ENCODE measurements at regions not wholly inside any gene's neighbourhood (a gene's known extent, or its start where the extent isn't known, plus 50 kb on each side); places are given as distances from the start of the nearest gene placed in this dataset.

DNA sequence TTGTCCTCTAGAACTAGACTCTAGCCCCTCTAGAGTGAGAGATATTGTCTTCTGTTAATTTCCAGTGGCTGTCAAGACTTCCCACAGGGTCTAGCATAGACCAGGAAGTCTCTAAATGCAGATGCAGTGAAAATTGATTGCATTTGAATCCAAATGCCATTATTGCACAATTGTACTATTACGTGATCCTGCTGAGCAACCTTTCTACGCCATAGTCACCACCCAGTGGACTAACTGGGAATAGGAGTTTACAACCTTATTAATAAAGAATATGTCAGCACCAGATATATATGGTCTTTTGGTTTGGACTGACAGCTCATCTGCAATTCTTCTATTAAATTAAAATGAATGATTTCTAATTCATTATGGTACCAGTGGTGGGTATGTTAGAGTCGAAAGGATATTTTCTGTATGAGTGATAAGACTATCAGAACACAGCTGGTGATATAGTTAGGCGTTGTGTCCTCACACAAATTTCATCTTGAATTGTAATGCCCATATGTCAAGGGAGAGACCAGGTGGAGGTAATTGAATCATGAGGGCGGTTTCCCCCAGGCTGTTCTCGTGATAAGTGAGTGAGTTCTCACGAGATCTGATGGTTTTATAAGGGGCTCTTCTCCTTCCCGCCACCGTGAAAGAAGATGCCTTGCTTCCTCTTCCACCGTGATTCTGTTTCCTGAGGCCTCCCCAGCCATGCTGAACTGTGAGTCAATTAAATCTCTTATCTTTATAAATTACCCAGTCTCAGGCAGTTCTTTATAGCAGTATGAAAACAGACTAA, 138.9 kb upstream of the CA10 start:
- Mint-ChIP-seq H3K36me3 (ENCODE audit: low read depth) (no peaks in the 10 kb centered on the region), H3K9me3 (no peaks in the 10 kb centered on the region), H3K27me3 (ENCODE audit: low read depth) (peaks cover 5% of the 10 kb centered on the region), H3K4me3 (no peak overlapping the region), H3K4me1 (ENCODE audit: low read depth) (no peaks in the 10 kb centered on the region), H3K27ac (no peak overlapping the region)
- CTCF ChIA-PET, result no interaction called here
- intact Hi-C loops (cut with micrococcal nuclease), result no loop called here
- DNase-seq, result no peak

DNA sequence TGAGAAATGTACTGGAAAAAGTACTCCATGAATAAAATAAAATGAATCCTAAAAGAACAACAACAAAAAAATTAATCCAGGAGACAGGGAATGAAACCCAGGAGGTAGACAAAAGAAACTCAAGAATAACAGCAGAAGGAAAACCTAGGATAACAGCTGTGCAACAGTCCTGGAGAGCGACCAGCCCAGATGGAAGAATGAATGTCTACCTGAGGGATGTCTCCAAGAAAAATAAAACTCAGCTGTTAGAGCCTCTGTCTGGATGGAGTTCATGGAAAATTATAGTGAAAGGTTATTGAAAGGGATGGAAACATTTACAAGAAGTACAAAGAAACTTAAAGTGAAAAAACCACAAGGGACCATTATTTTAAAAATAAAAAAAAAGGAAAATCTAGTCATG, 135.8 kb upstream of the CA10 start:
- Mint-ChIP-seq H3K4me3 (no peak overlapping the region), H3K36me3 (ENCODE audit: low read depth) (no peaks in the 10 kb centered on the region), H3K9me3 (peaks cover 6% of the 10 kb centered on the region), H3K4me1 (ENCODE audit: low read depth) (no peaks in the 10 kb centered on the region), H3K27ac (no peak overlapping the region), H3K27me3 (ENCODE audit: low read depth) (peaks cover 4% of the 10 kb centered on the region)
- intact Hi-C loops (cut with micrococcal nuclease), result no loop called here
- CTCF ChIA-PET, result no interaction called here
- DNase-seq, result no peak

DNA sequence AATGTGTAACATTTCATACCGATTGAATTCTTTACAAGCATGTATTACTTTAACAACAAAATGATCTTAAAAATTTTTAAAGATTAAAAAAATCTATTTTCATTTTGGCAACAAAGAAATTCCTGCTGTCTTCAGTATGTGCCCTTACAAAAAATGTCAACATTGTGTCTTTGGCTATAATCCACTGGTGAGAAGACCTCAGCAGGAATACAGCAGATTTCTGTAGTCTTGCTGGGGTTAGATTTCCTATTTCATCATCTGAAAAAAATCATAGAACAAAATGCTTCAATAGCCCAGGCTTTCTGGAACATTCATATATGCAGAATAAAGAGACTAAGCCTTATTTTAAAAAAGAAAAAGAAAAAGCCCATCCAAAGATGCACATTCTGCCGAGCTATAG, 129.1 kb upstream of the CA10 start:
- CTCF ChIA-PET, result no interaction called here
- Mint-ChIP-seq H3K9me3 (peaks cover 8% of the 10 kb centered on the region), H3K4me3 (no peak overlapping the region), H3K27me3 (ENCODE audit: low read depth) (peaks cover 2% of the 10 kb centered on the region), H3K27ac (no peak overlapping the region), H3K36me3 (ENCODE audit: low read depth) (no peaks in the 10 kb centered on the region), H3K4me1 (ENCODE audit: low read depth) (no peaks in the 10 kb centered on the region)
- DNase-seq, result no peak
- intact Hi-C loops (cut with micrococcal nuclease), result no loop called here

DNA sequence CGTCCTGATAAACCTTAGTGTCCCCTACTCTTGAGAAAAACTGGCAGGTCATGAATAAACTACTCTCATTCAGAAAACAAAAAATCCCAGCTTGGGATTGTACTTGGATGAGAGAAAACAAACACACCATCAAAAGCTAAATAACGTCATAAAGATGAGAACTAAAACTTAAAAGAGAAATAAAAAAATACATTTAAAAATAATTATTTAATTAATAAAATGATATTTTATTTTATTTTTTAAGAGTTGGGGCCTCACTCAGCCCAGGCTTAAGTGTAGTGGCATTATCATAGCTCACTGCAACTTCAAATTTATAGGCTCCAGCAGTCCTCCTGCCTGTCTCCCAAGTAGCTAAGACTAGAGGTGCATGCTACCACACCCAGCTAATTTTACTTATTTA, 125.4 kb upstream of the CA10 start:
- no peaks in the 10 kb centered on the region for H3K36me3 Mint-ChIP-seq (ENCODE audit: low read depth)
- CTCF ChIA-PET, result no interaction called here
- H3K9me3 Mint-ChIP-seq, result peaks cover 1% of the 10 kb centered on the region
- H3K4me1 Mint-ChIP-seq (ENCODE audit: low read depth), result no peaks in the 10 kb centered on the region
- intact Hi-C loops (cut with micrococcal nuclease), result no loop called here
- H3K4me3 Mint-ChIP-seq, result no peak overlapping the region
- no peak overlapping the region for H3K27ac Mint-ChIP-seq
- peaks cover 5% of the 10 kb centered on the region for H3K27me3 Mint-ChIP-seq (ENCODE audit: low read depth)
- no peak for DNase-seq

DNA sequence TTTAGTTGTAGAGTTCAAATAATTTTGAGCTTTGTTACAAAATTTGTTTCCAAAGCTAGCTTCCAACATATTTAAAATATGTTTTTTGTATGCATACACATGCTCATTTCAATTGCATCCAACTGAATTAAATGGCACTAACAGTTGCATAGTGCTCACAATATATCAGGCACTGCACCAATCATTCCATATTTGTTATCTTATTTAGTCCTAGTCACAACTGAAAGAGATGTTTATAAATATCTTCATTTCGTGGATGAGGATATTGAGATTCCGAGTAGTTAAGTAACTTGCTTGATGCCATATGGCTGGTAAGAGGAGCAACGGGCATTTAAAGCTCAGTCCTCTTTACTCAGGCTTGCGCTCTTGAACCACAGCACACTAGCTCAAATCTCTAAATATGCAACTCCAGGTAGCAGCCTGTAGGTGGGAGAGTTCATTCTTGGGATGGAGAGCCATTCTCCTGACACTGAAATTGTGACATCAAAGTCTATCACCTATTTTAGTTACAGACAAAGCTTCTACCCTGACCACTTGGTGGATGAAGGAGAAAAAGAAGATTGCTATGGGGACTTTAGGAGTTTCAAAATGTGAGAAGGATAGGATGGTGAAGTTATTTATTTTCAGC, 118.0 kb upstream of the CA10 start:
- H3K27ac Mint-ChIP-seq, result no peak overlapping the region
- DNase-seq, result no peak
- CTCF ChIA-PET, result no interaction called here
- no peaks in the 10 kb centered on the region for H3K36me3 Mint-ChIP-seq (ENCODE audit: low read depth)
- H3K27me3 Mint-ChIP-seq (ENCODE audit: low read depth), result peaks cover 5% of the 10 kb centered on the region
- no peaks in the 10 kb centered on the region for H3K4me1 Mint-ChIP-seq (ENCODE audit: low read depth)
- H3K9me3 Mint-ChIP-seq, result no peaks in the 10 kb centered on the region
- intact Hi-C loops (cut with micrococcal nuclease), result no loop called here
- H3K4me3 Mint-ChIP-seq, result no peak overlapping the region

DNA sequence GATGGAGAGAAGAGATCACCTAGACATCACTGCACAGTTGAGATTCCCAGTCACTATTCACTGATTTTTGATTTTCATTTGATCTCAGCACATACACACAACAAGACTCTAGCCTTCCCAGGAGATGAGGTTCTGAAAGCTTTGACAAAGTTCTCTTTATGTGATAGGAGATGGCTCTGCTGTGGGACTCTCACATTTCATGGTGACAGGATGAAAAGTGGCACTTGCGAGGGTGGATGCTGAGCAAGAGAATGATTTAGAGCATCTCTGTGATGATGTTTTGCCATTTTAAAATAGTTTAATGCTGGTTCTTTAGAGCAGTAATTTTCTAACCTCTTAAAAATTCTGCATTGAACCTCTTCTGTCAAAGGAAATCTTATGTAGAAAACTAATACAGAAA, 113.3 kb upstream of the CA10 start:
- no peak overlapping the region for H3K27ac Mint-ChIP-seq

DNA sequence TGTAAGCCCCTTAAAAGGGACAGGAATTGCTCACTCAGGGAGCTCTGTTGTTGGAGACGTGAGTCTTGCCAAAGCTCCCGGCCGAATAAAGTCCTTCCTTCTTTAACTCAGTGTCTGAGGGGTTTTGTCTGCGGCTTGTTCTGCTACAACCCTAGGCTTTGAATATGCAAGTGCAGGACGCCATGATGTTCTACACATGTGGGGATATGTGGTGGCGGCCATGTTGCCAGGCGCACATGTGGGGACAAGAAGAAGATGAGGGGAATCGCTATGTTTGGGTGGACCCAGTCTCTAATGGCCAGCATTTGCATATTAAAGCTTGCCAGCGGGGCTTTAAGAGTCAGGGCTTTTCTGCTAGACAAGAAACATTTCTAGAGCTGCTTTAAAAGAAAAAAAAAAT, 96.8 kb upstream of the CA10 start:
- DNase-seq, result no peak
- Mint-ChIP-seq H3K4me1 (ENCODE audit: low read depth) (no peaks in the 10 kb centered on the region), H3K36me3 (ENCODE audit: low read depth) (no peaks in the 10 kb centered on the region), H3K27ac (no peak overlapping the region), H3K27me3 (ENCODE audit: low read depth) (no peaks in the 10 kb centered on the region), H3K4me3 (no peak overlapping the region), H3K9me3 (peaks cover 1% of the 10 kb centered on the region)
- intact Hi-C loops (cut with micrococcal nuclease), result no loop called here
- CTCF ChIA-PET, result no interaction called here

More for the DNA sequence above, 113.3 kb upstream of the CA10 start:
- Mint-ChIP-seq H3K4me1 (ENCODE audit: low read depth) (no peaks in the 10 kb centered on the region), H3K27me3 (ENCODE audit: low read depth) (peaks cover 3% of the 10 kb centered on the region), H3K9me3 (no peaks in the 10 kb centered on the region), H3K36me3 (ENCODE audit: low read depth) (no peaks in the 10 kb centered on the region), H3K4me3 (no peak overlapping the region)
- DNase-seq, result no peak
- CTCF ChIA-PET, result no interaction called here
- intact Hi-C loops (cut with micrococcal nuclease), result no loop called here

DNA sequence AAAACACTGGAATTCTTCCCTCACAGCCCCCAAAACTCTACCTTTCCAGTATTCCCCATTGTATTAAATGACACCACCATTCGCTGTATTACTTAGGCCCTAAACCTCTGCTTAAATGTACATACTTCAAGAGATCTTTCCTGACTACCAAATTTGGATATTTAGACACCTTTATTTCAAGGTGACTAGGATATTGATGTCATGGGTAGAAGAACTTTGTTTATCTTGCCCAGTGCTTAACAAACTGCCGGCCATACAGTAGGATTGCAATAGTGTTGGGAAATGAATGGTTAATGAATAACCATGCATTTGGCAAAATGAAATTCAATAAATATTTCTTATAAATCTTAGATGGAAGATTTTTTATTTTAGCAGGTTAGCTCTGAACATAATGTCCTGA, 86.2 kb upstream of the CA10 start:
- Mint-ChIP-seq H3K4me3 (no peak overlapping the region), H3K36me3 (ENCODE audit: low read depth) (no peaks in the 10 kb centered on the region), H3K27me3 (ENCODE audit: low read depth) (peaks cover 3% of the 10 kb centered on the region), H3K9me3 (peaks cover 2% of the 10 kb centered on the region), H3K4me1 (ENCODE audit: low read depth) (no peaks in the 10 kb centered on the region), H3K27ac (no peak overlapping the region)
- CTCF ChIA-PET, result no interaction called here
- DNase-seq, result no peak
- intact Hi-C loops (cut with micrococcal nuclease), result no loop called here

DNA sequence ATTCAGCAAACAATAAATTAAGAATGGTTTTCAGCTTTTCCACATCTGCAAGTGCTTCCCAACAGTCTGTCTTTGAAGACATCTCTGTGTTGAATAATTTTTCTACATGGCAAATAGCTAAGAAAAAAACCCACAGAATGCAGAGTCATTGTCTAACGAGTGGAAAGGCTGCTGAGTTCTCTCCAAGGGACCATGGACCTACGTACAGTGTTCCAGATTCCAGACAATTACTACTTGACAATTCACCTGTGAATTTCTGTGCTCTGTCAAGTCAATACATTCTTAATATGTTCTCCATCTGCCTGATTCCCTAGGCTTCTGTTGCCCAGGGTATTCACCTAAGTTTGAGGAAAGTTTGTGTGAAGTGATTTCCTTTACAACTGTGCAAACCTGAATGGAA, 83.8 kb upstream of the CA10 start:
- H3K9me3 Mint-ChIP-seq, result peaks cover 2% of the 10 kb centered on the region
- no peaks in the 10 kb centered on the region for H3K36me3 Mint-ChIP-seq (ENCODE audit: low read depth)
- no peak overlapping the region for H3K27ac Mint-ChIP-seq
- CTCF ChIA-PET, result no interaction called here
- H3K27me3 Mint-ChIP-seq (ENCODE audit: low read depth), result peaks cover 3% of the 10 kb centered on the region
- DNase-seq, result no peak
- H3K4me1 Mint-ChIP-seq (ENCODE audit: low read depth), result no peaks in the 10 kb centered on the region
- intact Hi-C loops (cut with micrococcal nuclease), result no loop called here
- H3K4me3 Mint-ChIP-seq, result no peak overlapping the region

DNA sequence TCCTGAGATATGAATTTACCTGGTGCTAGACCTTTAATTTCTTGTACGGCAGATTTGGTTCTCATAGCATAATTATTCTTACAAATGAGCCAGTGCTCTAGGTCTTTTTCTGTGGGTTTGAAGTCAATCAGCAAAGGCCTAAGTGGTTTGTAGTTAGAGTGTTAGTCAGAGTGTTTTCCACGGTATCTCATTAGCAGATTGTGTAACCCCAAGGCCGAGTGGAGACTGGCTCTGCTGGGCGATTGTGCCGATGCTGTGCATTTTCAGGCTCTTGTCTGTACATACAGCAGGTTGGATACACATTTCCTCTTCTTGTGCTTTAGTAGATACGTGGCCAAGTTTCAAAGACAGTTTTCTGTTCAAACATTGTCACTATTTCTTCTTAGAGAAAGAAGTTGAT, 78.6 kb upstream of the CA10 start:
- no peak for DNase-seq
- Mint-ChIP-seq H3K4me3 (no peak overlapping the region), H3K36me3 (ENCODE audit: low read depth) (no peaks in the 10 kb centered on the region), H3K27me3 (ENCODE audit: low read depth) (peaks cover 2% of the 10 kb centered on the region), H3K9me3 (no peaks in the 10 kb centered on the region), H3K4me1 (ENCODE audit: low read depth) (no peaks in the 10 kb centered on the region), H3K27ac (no peak overlapping the region)
- CTCF ChIA-PET, result interaction anchor here (1.6 kb wide), 1 partner anchor 26 kb away, joined by 4 read pairs; no protein-coding TSS in a partner anchor
- intact Hi-C loops (cut with micrococcal nuclease), result no loop called here

DNA sequence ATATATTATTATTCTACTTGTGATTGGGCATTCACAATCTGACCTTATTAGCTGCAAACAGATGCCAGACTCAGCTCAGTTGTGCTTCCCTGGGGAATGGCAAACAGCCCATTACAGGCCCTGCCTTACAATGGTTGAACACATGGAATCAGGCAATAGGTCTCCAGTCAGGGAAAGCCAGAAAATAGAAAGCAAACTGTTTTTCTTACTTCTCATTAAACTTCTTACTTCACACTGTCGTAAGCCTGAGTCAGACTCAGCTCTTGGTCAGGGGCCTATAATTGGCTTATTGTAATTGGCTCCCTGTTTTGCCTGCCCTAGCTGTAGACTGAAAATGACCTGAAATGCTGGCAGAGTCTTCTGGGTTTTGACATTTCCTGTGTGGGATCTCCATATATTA, 77.0 kb upstream of the CA10 start:
- Mint-ChIP-seq H3K9me3 (no peaks in the 10 kb centered on the region), H3K4me3 (no peak overlapping the region), H3K36me3 (ENCODE audit: low read depth) (no peaks in the 10 kb centered on the region), H3K27me3 (ENCODE audit: low read depth) (peaks cover 2% of the 10 kb centered on the region), H3K4me1 (ENCODE audit: low read depth) (no peaks in the 10 kb centered on the region), H3K27ac (no peak overlapping the region)
- intact Hi-C loops (cut with micrococcal nuclease), result no loop called here
- CTCF ChIA-PET, result no interaction called here
- no peak for DNase-seq

DNA sequence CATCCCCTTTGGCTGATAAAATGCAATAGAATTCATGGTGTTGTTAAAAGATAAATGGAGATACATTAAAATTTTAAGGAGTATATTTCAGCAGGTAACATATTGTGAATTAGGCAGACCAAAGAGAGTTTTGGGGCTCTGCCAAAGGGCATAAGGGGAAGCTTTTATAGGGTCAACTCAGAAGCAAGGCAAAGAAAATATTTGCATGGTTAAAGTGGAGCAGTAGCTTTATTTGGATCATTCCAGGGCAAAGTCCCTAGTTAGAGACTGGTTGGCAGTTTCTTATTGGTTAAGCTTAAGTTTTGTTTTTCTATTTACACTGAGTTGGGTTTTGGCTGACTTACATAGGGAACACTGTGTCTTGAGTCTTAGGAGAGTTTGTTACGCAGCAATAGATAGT, 75.1 kb upstream of the CA10 start:
- H3K4me1 Mint-ChIP-seq (ENCODE audit: low read depth), result no peaks in the 10 kb centered on the region
- H3K9me3 Mint-ChIP-seq, result no peaks in the 10 kb centered on the region
- no peak for DNase-seq
- H3K4me3 Mint-ChIP-seq, result no peak overlapping the region
- H3K36me3 Mint-ChIP-seq (ENCODE audit: low read depth), result no peaks in the 10 kb centered on the region
- no peak overlapping the region for H3K27ac Mint-ChIP-seq
- peaks cover 2% of the 10 kb centered on the region for H3K27me3 Mint-ChIP-seq (ENCODE audit: low read depth)
- intact Hi-C loops (cut with micrococcal nuclease), result no loop called here
- CTCF ChIA-PET, result no interaction called here

DNA sequence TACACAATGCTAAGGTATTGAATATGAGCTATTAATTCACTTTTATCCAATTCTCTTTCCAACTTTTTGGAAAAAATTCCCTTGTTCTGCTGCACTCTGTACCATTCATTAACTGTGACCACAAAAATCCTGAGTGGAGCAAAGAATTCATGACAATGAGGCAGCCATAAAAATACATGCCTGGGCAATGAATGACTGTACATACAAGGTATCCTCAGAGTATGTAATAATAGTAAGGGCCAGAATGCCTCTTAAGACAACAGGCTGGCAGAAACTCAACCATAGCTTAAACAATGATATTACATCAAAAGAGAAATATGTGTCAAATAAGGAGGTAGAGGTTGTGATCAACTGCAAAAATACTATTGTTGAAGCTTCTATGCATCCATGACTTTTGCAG, 74.7 kb upstream of the CA10 start:
- Mint-ChIP-seq H3K27me3 (ENCODE audit: low read depth) (peaks cover 2% of the 10 kb centered on the region), H3K27ac (no peak overlapping the region), H3K9me3 (no peaks in the 10 kb centered on the region), H3K4me1 (ENCODE audit: low read depth) (no peaks in the 10 kb centered on the region), H3K4me3 (no peak overlapping the region), H3K36me3 (ENCODE audit: low read depth) (no peaks in the 10 kb centered on the region)
- DNase-seq, result no peak
- CTCF ChIA-PET, result no interaction called here
- intact Hi-C loops (cut with micrococcal nuclease), result no loop called here

Data from activated naive CD4-positive, alpha-beta T cell treated with anti-CD3 and anti-CD28 coated beads for 36 hours (primary cell).